Liver (tissue), 8 donors: ENCODE measurements at regions not wholly inside any gene's neighbourhood (a gene's known extent, or its start where the extent isn't known, plus 50 kb on each side); places are given as distances from the start of the nearest gene placed in this dataset.

ENCODE experiments used
- DNase-seq: peaks from one replicate; pipeline ENCODE4 v3.0.0-alpha.2; 2017; ENCODE audit warnings: low spot score
- H3K27ac ChIP-seq, 2 donors: one replicate each; pipeline ENCODE4 v1.7.0; 2013; ENCODE audit warnings: inconsistent platforms in 2 of 2, low read length in 2 of 2, control low read depth in 1 of 2, low read depth in 1 of 2, mild to moderate bottlenecking in 1 of 2
- H3K27me3 ChIP-seq, 4 donors: one replicate each; pipeline versions ENCODE4 v1.6.1 to v1.7.0; 2013; ENCODE audit warnings: low read length in 3 of 4, inconsistent platforms in 1 of 4, mild to moderate bottlenecking in 1 of 4, moderate library complexity in 1 of 4; ENCODE audit not compliant: control insufficient read depth in 4 of 4, insufficient read depth in 4 of 4
- H3K36me3 ChIP-seq, 4 donors: one replicate each; pipeline versions ENCODE4 v1.6.1 to v1.7.0; 2013; ENCODE audit warnings: low read length in 3 of 4, mild to moderate bottlenecking in 3 of 4, low read depth in 1 of 4, moderate library complexity in 1 of 4; ENCODE audit not compliant: control insufficient read depth in 4 of 4, insufficient read depth in 3 of 4
- H3K4me1 ChIP-seq, 4 donors: one replicate each; pipeline versions ENCODE4 v1.6.1 to v1.7.0; 2013; ENCODE audit warnings: low read length in 3 of 4, mild to moderate bottlenecking in 3 of 4, moderate library complexity in 1 of 4; ENCODE audit not compliant: control insufficient read depth in 4 of 4, insufficient read depth in 4 of 4
- H3K4me3 ChIP-seq, 3 donors: one replicate each; pipeline versions ENCODE4 v1.6.1 to v1.7.0; 2013; ENCODE audit warnings: low read length in 3 of 3, control low read depth in 1 of 3, low read depth in 1 of 3, mild to moderate bottlenecking in 1 of 3
- H3K9ac ChIP-seq, 2 donors: one replicate each; pipeline ENCODE4 v1.7.0; 2013; ENCODE audit warnings: low read length in 2 of 2, mild to moderate bottlenecking in 2 of 2, moderate library complexity in 2 of 2, control low read depth in 1 of 2, low read depth in 1 of 2
- H3K9me3 ChIP-seq, 4 donors: one replicate each; pipeline versions ENCODE4 v1.6.1 to v1.7.0; 2013; ENCODE audit warnings: low read length in 3 of 4; ENCODE audit not compliant: control insufficient read depth in 4 of 4
- ATF3 ChIP-seq: IDR thresholded peaks from 2 replicates; pipeline ENCODE4 v1.6.1; 2016; ENCODE audit warnings: antibody characterized with exemption
- EGR1 ChIP-seq, 2 donors: IDR thresholded peaks; 2 replicates each; pipeline ENCODE4 v1.6.1; 2016 to 2018; ENCODE audit warnings: antibody characterized with exemption in 2 of 2, low read depth in 2 of 2
- FOXA1 ChIP-seq: IDR thresholded peaks from 2 replicates; pipeline ENCODE4 v1.6.1; 2016; ENCODE audit warnings: antibody characterized with exemption
- FOXA2 ChIP-seq: IDR thresholded peaks from 2 replicates; pipeline ENCODE4 v1.6.1; 2016; ENCODE audit warnings: antibody characterized with exemption
- GABPA ChIP-seq, 2 donors: IDR thresholded peaks in 1 of 2; conservative IDR thresholded peaks in 1 of 2; 2 replicates each; pipeline ENCODE4 v1.6.1; 2016; ENCODE audit warnings: antibody characterized with exemption in 2 of 2, mild to moderate bottlenecking in 1 of 2, moderate library complexity in 1 of 2
- HNF4A ChIP-seq, 2 donors: conservative IDR thresholded peaks; 2 replicates each; pipeline ENCODE4 v1.6.1; 2016; ENCODE audit warnings: antibody characterized with exemption in 2 of 2, mild to moderate bottlenecking in 2 of 2
- HNF4G ChIP-seq: IDR thresholded peaks from 2 replicates; pipeline ENCODE4 v1.6.1; 2016; ENCODE audit warnings: antibody characterized with exemption
- JUND ChIP-seq, 2 donors: IDR thresholded peaks; 2 replicates each; pipeline ENCODE4 v1.6.1; 2016; ENCODE audit warnings: antibody characterized with exemption in 2 of 2
- REST ChIP-seq: IDR thresholded peaks from 2 replicates; pipeline ENCODE4 v1.6.1; 2016; ENCODE audit warnings: antibody characterized with exemption, mild to moderate bottlenecking
- SP1 ChIP-seq: IDR thresholded peaks from 2 replicates; pipeline ENCODE4 v1.6.1; 2018; ENCODE audit warnings: antibody characterized with exemption, mild to moderate bottlenecking
- YY1 ChIP-seq: IDR thresholded peaks from 2 replicates; pipeline ENCODE4 v1.6.1; 2016; ENCODE audit warnings: antibody characterized with exemption, mild to moderate bottlenecking
- WGBS: extraction: QIAGEN DNeasy Blood & Tissue Kit; methylation state at CpG from one replicate; pipeline ENCODE4 v1.1.7; 2013; 5-methylcytosine and 5-hydroxymethylcytosine counted together
- TF ChIP-seq, protein P1 (sequence below): fragments of 150-350 bp; IDR thresholded peaks from 2 replicates; pipeline ENCODE4 v1.5.1; 2017; ENCODE audit warnings: improper control_type of control experiment, low read depth, low read length; ENCODE audit not compliant: missing input control
- donor health status: healthy.
- donor health status: healthy.
- donor health status: healthy.
- donor health status: healthy.
- donor health status: healthy.

- no peaks in the 10 kb centered on the region for H3K4me1 ChIP-seq
- no peak for DNase-seq
- H3K4me3 ChIP-seq: no peak overlapping the region
- H3K9me3 ChIP-seq: no peaks in the 10 kb centered on the region
- no peaks in the 10 kb centered on the region for H3K36me3 ChIP-seq
- H3K27ac ChIP-seq: no peak overlapping the region
- no peak overlapping the region for H3K9ac ChIP-seq
- no peaks in the 10 kb centered on the region for H3K27me3 ChIP-seq
- TF ChIP-seq YY1 (no peak), ATF3 (no peak), JUND (IDR thresholded peaks at IDR 0.05) (no peak), REST (no peak), EGR1 (IDR thresholded peaks at IDR 0.05; ENCODE audit: low read depth in 2 of 2) (no peak), FOXA1 (no peak), FOXA2 (no peak), SP1 (no peak)
- TF ChIP-seq, protein P1, sequence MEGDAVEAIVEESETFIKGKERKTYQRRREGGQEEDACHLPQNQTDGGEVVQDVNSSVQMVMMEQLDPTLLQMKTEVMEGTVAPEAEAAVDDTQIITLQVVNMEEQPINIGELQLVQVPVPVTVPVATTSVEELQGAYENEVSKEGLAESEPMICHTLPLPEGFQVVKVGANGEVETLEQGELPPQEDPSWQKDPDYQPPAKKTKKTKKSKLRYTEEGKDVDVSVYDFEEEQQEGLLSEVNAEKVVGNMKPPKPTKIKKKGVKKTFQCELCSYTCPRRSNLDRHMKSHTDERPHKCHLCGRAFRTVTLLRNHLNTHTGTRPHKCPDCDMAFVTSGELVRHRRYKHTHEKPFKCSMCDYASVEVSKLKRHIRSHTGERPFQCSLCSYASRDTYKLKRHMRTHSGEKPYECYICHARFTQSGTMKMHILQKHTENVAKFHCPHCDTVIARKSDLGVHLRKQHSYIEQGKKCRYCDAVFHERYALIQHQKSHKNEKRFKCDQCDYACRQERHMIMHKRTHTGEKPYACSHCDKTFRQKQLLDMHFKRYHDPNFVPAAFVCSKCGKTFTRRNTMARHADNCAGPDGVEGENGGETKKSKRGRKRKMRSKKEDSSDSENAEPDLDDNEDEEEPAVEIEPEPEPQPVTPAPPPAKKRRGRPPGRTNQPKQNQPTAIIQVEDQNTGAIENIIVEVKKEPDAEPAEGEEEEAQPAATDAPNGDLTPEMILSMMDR: no peak
- 84% methylated on average over 5 of the region's 5 CpGs for WGBS
Observed at GRCh38 chr1:93800856-93801255, 78.2 kb downstream of the DNTTIP2 start.

DNA sequence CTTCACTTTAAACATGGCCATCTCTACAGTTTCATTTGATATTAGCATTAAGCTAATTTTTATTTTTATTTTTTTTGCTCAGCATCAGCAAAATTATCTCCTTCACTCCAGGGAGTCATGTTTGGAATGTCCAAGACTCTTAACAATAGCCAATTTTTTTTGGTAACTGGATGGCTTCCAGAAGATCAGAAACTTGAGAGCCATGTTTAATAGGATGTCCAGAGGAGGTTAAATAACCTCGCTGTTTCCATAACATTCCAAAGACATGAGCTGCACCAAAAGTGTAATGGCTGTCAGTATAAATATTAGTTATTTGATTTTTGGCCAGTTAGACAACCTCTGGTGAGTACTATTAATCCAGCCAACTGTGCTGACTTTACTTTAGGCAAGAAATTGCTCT, 80.7 kb downstream of the DNTTIP2 start:
- no peak overlapping the region for H3K9ac ChIP-seq
- no peak for DNase-seq
- no peaks in the 10 kb centered on the region for H3K36me3 ChIP-seq
- H3K27me3 ChIP-seq: no peaks in the 10 kb centered on the region
- WGBS: 89% methylated on average over 1 of the region's 1 CpG
- TF ChIP-seq REST: no peak
- no peak for TF ChIP-seq HNF4G
- no peak for TF ChIP-seq EGR1 (IDR thresholded peaks at IDR 0.05; ENCODE audit: low read depth in 2 of 2)
- TF ChIP-seq YY1: no peak
- TF ChIP-seq GABPA (IDR thresholded peaks at IDR 0.05 in 1 of 2, conservative IDR thresholded peaks at IDR 0.05 in 1 of 2): no peak
- no peak for TF ChIP-seq SP1
- TF ChIP-seq, protein P1: no peak
- no peak for TF ChIP-seq HNF4A (conservative IDR thresholded peaks at IDR 0.05)
- no peaks in the 10 kb centered on the region for H3K9me3 ChIP-seq
- H3K4me1 ChIP-seq: no peaks in the 10 kb centered on the region
- no peak overlapping the region for H3K27ac ChIP-seq
- H3K4me3 ChIP-seq: no peak overlapping the region
